ENCODE measurements at regions not wholly inside any gene's neighbourhood (a gene's known extent, or its start where the extent isn't known, plus 50 kb on each side); places are given as distances from the start of the nearest gene placed in this dataset.

DNA sequence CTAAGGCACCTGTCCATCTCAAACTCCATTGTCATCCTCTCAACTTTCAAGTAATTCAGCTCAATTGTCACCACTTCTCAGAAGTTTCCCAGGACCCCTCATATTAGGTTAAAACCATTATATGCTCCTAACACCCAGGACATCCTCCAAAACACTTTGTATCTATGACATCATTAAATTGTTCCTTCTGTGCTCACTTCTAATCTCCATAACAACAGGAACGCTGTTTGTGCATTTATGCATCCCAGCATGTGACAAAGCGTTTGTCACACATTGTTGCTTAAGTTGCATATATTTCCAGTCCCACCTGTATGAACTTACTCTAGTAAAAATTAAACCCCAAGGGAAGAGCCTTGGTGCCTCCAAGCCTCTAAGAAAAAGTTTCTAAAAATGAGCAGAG, 133.9 kb downstream of the TBX5 start:
- TF ChIP-seq, protein P1, sequence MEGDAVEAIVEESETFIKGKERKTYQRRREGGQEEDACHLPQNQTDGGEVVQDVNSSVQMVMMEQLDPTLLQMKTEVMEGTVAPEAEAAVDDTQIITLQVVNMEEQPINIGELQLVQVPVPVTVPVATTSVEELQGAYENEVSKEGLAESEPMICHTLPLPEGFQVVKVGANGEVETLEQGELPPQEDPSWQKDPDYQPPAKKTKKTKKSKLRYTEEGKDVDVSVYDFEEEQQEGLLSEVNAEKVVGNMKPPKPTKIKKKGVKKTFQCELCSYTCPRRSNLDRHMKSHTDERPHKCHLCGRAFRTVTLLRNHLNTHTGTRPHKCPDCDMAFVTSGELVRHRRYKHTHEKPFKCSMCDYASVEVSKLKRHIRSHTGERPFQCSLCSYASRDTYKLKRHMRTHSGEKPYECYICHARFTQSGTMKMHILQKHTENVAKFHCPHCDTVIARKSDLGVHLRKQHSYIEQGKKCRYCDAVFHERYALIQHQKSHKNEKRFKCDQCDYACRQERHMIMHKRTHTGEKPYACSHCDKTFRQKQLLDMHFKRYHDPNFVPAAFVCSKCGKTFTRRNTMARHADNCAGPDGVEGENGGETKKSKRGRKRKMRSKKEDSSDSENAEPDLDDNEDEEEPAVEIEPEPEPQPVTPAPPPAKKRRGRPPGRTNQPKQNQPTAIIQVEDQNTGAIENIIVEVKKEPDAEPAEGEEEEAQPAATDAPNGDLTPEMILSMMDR (IDR thresholded peaks at IDR 0.05): no peak
- TF ChIP-seq EZH2 (IDR thresholded peaks at IDR 0.05; ENCODE audit: borderline replicate concordance, insufficient read depth, low read depth, low read length, poor library complexity, severe bottlenecking): no peak

Measured in B cell (primary cell).